ENCODE measurements at regions not wholly inside any gene's neighbourhood (a gene's known extent, or its start where the extent isn't known, plus 50 kb on each side); places are given as distances from the start of the nearest gene placed in this dataset.

DNA sequence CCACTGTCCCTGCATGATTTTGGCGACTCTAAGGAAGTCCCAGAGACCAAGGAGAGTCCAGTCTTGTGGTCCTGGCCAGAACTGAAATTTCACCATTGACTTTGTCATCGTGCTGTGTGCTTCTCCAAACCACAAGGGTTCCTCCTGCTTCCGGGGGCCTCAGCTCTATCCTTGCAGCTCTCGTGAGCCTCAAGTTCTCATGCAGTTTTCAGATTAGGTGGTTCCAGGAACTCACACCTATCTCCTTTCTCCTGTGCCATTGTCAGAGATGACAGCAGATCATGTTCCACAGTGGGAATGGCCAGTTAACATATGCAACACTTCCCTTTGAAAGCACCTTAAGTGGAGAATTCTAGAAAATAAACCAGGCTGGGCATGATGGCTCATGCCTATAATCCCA lies 97.9 kb upstream of the CRHR1 start:
- no peak for DNase-seq (ENCODE audit: low spot score)

DNA sequence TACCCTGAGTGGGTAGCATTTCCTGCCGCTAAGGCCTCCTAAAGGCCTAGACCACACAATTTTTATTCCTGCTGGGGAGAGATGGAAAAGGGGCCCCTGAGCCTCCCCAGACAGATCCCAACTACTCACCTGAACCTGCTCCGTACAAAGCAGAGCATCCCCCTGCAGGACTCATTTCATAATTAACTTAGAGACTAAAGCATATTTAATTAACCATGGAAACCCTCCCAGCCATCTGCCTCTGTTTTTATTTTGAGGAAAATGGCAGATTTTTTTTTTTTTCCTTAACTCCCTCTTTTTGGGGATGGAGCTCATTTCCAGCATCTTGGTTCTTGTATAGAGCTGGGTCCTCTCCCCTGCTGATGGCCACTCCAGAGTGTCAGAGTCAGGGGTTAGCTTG lies 96.5 kb upstream of the CRHR1 start:
- peak; percentile 60 for DNase-seq (ENCODE audit: low spot score)

DNA sequence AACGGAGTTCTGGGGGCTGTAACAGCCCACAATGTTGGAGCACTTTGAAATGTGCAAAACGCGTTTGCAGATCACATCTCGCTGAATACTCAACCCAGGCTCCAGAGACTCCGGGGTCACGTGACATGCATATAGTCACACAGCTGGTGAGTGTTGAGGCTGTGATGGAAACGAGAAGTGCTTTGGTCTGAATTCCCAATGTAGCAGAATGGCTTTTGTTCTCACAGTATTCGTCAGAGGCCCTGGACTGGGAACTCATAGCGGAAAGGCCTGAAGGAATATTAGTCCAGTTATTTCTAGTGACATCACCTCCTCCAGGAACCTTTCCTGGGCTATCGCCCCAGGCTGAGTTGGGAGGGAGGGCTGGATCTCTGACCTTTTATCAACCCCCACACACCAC lies 95.8 kb upstream of the CRHR1 start:
- no peak for DNase-seq (ENCODE audit: low spot score)

DNA sequence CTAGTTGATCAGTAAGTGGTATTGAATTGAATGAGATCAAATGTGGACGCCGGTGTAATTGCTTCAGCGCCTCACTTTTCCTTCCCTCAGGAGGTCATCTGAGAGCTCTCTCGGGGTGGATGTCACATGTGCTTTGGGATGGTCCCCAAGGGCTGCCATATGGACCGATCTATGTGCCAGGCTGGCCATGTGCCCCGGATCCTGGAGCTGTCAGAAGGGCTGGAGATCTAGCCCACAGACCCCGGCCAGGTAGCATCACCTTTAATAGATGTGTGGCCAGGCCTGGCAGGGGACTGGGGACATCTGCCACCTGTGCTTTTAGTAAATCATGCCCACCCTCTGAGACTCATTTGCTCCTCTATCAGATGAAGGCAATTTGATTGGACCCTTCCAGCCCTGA lies 95.3 kb upstream of the CRHR1 start:
- DNase-seq (ENCODE audit: low spot score) = no peak

DNA sequence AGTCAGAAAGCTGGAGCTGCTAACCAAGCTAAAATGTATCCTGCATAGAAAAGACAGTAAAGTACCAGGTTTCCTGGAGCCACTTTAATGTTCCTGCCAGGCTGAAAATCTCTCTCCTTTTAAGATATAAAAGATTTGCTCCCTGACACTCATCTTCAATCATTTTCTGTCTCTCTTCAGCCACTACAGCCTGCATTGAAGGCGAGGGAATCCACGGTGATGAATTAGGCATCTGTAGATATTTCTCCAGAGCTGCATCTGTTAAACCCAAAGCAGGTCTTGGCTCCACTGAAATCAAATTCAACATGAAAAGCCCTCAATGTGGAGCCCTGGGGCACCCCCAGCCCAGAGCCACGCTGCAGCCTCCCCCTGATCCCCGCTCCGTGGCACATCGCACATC lies 94.7 kb upstream of the CRHR1 start:
- no peak for DNase-seq (ENCODE audit: low spot score)

DNA sequence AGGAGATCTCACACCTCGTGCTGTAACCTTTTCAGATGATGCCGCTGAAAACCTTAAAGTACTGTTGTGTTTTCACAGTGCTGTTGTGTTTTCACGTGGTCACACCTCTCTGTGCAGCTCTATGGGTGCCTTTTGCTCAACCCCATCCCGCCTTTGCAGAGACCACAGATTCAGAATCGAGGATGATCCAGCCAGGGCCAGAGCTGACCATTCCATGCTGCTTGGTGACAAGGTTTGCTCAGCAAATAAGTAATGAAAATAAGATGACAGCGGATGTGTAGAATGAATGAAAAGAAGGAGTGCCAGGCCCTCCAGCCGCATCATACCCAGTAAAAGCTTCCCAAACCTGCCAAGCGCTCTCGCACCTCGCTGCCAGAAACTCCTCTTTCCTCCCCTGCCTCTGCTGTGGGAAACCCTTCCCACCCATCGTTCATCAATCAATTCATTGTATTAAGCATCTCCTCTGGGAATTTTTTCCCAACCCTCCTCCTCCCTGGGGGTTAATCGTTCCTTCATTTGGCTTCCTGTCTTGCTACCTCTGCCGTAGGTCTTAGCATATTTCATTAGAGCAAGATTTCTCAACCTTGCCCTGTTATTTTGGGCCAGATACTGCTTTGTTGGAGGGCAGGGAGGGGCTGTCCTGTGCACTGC lies 93.4 kb upstream of the CRHR1 start:
- DNase-seq (ENCODE audit: low spot score) = no peak

DNA sequence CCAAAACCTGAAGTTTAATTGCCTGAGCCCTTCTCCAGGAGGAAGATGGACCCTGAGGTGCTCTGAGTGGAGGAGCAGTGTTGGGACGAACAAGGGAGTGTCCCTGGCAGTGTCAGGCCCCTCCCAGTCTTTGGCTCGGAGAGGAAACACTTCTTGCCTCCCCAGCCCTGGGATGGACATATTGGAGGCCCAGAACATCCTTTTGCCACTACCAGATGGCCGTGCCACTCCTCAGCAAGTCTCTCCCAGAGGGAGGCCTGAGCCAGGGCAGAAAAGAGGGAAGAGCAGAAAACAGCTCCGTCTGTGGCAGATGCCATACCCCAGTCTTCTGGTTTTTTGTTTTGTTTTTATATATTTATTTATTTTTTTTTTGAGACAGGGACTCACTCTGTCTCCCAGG lies 91.5 kb upstream of the CRHR1 start:
- no peak for DNase-seq (ENCODE audit: low spot score)

DNA sequence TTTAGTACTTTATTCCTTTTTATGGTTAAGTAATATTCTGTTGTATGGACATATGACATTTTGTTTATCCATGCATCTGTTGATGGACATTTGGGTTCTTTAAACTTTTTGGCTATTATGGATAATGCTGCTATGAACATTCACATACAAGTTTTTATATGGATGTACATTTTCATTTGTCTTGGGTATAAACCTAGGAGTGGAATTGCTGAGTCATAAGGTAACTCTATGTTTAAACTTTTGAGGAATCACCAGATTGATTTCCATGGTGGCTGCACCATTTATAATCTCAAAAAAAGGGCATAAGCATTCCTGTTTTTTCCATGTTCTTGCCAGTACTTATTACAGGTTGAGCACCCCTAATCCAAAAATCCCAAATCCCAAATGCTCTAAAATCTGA lies 90.3 kb upstream of the CRHR1 start:
- no peak for DNase-seq (ENCODE audit: low spot score)

DNA sequence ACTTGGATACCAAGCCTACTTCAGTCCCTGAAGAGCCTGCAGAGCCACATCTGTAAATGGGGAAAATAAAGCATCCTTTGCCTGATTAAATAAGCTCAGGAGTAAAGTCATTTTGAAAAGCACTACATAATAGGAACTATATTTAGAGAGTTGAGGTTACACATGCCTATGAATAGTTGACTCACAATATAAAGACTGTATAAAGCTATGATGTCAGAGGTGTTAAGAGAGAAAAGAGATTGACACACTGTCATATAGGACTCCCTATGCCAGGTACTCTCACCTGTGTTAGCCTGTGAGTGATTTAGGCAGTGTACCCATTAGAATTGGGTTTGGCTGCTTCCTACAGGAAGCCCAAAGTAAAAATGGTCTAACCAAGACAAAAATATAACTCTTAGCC lies 87.7 kb upstream of the CRHR1 start:
- no peak for DNase-seq (ENCODE audit: low spot score)

DNA sequence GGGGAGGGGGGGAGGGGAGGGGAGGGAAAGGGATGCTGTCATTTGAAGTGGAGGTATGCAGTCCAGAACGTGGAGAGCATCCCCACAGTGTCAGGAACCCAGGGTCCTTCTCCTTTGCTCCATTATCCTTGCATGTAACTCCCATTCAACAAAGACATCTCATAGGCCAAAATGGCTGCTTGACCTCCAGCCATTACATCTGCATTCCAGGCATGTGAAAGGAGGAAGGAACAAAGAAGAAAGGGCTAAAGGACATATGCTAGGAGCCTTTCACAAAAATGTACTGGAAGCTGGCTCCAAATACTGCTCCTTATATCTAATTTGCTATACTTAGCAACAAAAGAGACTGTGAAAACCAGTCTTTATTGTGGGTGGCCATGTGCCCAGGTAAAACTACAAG lies 87.0 kb upstream of the CRHR1 start:
- DNase-seq (ENCODE audit: low spot score) = no peak

DNA sequence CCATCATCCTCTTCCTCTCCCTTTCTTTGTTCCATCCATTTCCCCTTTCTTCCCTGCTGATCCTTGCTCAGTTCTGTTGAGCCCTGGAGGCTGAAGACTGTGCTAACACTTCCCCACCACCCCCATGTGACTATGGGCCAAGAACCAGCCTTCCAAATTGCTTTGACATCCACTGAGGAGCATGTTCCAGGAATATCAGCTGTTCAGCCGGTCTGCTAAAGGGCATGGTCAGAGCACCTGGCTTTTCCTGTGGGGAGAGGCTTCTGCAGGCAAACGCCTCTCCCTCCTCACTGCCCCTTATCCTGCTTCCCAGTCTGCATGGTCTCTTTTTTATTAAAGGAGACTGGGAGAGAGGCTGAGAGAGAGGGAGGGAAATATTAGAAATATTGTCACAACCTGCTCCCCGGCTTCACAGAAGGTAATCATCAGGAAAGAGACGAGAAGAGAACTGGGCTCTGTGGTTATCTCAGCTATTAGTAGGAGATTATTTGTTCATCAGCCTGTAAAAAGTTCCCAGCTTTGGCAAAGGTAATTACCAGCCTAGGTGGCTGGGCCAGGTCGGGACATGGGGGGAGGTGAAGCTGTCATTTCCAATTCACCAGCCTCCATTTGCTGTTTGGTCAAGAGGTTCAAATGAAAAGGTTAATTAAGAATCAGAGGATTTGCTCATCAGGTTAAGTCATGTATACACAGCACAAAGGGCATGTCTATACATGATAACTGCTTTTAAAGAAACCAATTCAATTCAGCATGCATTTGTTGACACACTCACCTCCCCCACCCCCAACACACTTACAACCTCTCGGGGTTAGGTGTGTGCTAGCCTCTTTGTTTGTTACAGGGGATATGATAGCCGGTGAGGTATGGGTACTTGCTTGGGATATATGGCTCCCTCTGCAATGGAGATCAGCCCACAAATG lies 83.7 kb upstream of the CRHR1 start:
- DNase-seq (ENCODE audit: low spot score) = no peak

DNA sequence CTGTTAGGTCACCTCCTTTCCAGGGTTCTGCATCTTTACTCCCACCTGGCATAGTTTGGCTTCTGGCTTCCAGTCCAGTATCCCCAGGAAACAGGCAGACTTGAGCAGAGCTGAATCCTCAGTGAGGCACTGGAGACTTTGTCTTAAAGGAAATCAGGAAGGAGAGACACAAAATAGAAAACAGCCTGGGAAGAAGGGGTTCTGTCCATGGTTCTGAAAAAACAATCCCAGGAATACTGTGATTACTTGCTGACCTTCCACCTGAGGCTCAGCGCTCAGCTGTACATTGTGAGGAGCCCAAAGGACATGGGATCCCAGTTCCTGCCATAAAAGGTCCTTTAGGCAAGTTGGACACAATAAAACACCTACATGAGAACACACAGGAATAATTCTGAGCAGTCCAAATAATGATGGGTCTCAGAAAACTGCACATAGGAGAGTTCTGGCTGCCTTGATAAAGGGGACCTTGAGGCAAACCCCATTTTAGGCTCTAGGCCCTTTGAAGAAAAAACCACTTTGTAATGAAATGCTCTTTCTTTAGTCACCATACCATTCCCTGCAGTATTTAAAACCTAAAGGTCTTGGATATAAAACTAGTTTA lies 81.4 kb upstream of the CRHR1 start:
- no peak for DNase-seq (ENCODE audit: low spot score)

DNA sequence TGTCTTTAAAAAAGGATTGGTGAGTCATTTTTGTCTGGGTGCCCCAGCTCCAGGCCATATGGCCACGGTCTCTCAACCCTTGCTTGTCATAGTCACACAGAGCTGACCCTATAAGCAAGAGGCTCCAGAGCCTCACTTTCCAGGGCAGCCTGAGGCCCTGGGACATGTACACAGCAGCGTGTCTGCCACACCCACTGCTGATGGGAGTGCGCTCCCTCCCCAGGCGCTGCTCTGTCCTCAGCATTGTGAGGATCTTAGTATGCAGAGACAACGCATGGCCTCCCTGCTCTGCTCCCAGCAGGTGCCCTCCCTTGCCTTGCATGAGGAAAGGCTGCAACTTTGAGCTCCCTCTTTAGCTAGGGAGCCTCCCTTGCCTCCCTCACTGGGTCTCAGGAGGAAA lies 80.8 kb upstream of the CRHR1 start:
- no peak for DNase-seq (ENCODE audit: low spot score)

DNA sequence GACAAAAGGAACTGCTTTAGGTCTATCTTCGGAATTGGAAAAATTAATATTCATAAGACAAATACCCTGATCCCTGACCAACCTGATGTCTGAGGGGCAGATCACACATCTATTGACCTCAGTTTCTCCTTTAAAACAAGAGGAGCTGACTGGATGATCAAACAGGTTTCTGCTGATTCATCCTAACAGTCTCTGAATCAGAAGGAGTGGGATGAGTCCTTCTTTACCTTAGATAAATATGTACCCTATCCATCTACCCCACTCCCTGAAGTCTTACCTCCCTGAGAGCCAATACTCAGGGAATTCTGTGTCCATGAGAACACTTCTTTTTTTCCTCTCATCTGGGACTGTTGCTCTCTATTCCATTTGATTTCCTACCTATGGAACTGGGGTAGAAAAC lies 80.3 kb upstream of the CRHR1 start:
- DNase-seq (ENCODE audit: low spot score) = no peak

DNA sequence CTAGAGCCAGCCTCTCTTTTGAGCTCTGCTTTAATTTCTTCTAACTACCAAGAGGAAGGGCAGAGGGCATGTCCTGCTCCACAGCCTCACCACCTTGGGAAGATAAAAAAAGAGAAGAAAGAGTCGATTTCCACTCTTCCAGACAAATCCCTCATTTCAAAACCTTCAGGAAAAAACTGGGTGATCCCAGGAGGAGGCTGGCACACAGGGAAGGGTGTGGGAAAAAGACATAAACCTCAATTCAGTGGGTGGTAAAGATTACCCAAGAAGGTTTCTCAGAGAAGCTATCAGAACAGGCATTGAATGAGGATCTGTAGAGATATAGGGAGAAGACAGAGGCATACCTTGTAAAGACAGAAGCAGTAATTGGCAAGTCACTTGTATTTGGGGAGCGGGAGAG lies 79.9 kb upstream of the CRHR1 start:
- DNase-seq (ENCODE audit: low spot score) = no peak

DNA sequence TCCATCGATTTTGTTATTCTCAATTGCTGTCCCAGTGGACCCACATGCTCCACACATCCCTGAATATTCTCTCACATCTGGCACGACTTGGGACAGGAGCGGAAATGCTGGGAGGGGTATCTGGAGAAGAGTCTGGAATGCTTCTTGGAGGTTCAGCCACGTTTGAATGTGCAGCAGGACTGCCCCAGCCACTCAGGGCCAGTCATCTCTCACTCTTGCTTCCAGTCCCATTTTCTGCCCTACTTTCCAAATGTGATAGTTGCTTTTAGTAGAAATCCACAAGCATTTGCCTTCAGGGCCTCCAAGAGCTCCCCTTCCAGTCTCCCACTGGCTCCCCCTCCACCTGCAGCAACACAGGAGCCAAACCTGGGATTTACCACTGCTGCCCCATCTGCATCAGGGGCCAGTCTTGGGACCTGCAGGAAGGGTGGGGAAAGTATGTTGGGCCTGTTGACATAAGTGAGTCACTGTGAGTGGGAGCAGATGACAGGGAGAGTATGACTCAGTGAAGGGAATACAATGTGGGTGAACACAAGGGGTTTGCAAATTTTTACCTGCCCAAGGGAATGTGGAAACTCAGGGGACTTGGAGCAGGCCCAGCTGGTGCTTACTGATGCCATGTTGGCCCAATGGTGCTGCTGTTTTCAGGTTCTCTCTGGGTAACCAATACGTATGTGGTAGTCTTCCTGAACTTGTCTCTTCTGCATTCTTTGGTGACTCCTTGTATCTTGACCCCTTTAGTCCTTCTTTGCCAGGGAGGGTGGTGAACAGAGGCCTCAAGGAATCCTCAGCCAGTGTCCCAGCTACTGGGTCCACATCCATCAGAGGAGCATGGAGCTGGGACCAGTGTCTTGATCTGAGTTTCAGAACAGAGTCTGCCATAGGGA lies 78.8 kb upstream of the CRHR1 start:
- DNase-seq (ENCODE audit: low spot score) = no peak

DNA sequence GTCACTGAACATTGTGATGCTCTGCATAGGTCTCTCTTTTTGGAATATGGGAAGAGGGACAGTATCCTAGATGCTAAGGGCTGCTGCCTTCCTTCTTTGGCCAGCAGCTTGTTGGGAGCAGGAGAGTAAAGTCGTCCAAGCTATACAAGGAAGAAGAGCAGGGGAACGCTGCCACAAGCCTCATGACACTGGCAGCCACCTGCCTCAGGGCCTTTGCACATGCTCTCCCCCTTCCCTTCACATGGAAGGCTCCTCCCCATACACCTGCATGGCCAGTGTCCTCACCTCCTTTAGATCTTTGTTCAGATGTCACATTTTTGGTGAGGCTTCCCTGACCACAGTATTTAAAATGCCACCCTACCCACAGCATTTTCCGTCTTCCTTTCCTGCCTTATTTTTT lies 78.1 kb upstream of the CRHR1 start:
- DNase-seq (ENCODE audit: low spot score) = no peak

DNA sequence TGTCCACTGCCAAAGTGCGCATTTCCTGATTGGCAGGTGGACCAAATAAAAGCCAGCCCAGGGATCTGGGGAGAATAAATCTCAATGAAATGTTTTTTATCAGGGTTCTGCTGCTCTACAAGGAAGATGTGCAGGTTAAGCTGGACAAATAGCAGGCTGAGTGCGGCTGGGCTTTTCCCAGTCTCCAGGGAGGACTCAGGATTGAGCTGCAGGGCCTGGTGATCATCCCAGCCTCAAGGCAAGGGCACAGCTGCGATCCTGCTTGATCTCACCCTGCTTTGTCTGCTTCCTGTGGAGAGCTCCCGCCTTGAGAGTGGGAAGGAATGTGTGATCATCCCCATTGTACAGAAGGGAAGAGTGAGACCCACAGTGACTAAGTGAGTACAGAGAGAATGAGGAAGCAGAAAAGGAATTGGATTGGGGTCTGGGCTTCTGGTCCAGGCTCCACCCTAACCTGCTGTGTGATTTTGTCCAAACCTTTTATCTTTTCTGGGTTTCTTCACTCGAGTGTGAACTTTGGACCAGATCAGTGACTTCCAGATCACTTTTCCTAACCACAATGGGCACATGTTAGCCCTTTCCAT lies 75.3 kb upstream of the CRHR1 start:
- peak; percentile 61 for DNase-seq (ENCODE audit: low spot score)

DNA sequence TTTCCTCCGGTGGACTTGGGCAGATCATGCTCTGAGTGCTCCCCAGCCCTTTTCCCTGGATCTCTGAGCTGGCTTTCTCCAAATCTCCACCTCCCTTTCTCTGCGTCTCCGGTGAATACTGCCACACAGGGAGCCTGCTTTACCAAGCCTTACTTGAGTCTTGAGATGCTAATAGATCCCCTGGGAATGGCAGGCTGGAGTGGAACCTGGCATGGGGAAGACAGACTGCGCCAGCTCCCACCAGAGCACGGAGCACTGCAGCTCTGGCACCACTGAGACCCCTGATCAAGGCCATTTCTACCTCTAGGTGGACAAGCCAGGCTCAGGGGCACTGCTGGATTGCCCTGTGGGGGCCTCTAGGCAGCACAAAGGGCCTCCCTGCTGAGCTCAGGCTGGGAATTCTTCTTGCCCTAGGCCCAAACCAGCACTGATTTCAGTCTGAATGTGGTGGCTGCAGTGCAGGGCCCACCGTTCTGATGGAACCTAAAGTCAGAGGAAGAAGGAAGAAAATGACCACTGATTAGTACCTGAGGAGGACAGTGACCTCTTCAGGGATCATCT lies 74.3 kb upstream of the CRHR1 start:
- DNase-seq (ENCODE audit: low spot score) = peak; percentile 63

DNA sequence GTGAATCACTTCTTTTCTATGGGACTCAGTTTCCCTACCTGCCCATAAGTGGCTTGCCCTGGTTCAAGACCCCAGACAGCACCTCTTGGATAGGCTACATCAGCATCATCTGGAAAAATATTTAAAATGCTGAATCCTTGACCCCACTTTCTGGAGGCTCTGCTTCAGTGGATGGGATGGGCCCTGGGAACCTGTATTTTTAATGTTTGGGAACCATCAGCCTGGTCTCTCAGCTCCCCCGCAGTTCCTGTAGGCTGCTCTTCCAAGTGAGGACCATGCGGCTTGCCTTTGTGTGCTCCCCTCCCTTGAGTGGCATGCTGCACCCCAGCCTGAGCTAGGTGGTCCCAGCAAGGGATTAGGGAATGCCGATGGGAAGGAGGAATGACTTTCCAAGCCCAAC lies 68.3 kb upstream of the CRHR1 start:
- no peak for DNase-seq (ENCODE audit: low spot score)

DNA sequence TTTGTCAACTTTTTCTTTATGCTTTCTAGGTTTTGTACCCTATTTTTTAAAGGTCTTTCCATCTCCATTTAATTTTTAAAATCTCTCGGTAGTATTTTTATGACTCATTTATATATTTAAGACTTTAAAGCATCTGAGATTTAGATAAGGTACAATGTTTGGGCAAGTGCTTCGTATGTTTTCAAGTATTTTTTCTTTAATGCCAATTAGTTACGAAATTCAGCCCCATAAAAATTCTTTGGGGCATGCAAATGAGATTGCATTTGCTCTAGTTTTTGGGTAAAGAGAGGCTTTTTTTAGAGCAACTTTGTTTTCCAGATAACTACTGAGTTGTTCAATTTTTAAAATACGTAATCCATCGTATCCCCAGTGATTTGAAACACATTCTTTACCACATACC lies 65.3 kb upstream of the CRHR1 start:
- no peak for DNase-seq (ENCODE audit: low spot score)
